Ectodermal cell (in vitro differentiated cells): ENCODE measurements at regions not wholly inside any gene's neighbourhood (a gene's known extent, or its start where the extent isn't known, plus 50 kb on each side); places are given as distances from the start of the nearest gene placed in this dataset.

Source experiments
- H3K27ac ChIP-seq: 2 replicates; pipeline ENCODE4 v1.7.0; 2013; ENCODE audit warnings: mild to moderate bottlenecking, low read depth, low read length; ENCODE audit not compliant: insufficient read depth, poor library complexity, severe bottlenecking
- H3K27me3 ChIP-seq: 2 replicates; pipeline ENCODE4 v1.7.0; 2013; ENCODE audit warnings: mild to moderate bottlenecking, low read length; ENCODE audit not compliant: insufficient read depth, control insufficient read depth, poor library complexity, severe bottlenecking
- H3K36me3 ChIP-seq: one replicate; pipeline ENCODE4 v1.7.0; 2013; ENCODE audit warnings: low read length; ENCODE audit not compliant: control insufficient read depth, insufficient read depth
- H3K4me1 ChIP-seq: one replicate; pipeline ENCODE4 v1.7.0; 2013; ENCODE audit warnings: low read length; ENCODE audit not compliant: control insufficient read depth, insufficient read depth
- H3K4me3 ChIP-seq: 2 replicates; pipeline ENCODE4 v1.7.0; 2013; ENCODE audit warnings: low read depth, low read length, control low read depth; ENCODE audit not compliant: insufficient read depth
- H3K9me3 ChIP-seq: 2 replicates; pipeline ENCODE4 v1.7.0; 2013; ENCODE audit warnings: mild to moderate bottlenecking, low read length, moderate library complexity; ENCODE audit not compliant: control insufficient read depth
- WGBS, 2 experiments: methylation state at CpG; one replicate each; pipeline ENCODE4 v1.1.7; 2013; ENCODE audit warnings: missing lambda C conversion rate in 2 of 2; 5-methylcytosine and 5-hydroxymethylcytosine counted together

DNA sequence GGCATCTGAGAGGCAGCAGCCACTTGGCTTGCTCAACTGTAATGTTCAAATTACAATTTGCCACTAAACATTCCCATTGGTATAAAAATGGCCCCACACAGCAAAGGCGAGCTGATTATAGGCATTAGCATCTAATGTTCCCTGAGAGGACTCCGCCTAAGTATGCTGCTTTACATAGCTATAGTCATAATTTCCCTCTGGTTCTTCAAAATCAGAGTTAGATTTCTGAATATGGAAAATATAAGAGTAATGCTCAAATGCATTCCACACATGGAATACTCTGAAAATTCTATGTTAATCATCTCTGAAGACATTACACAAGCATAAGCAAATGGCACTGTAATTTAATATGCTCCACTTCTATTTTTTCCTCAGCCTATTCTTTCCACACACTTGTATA, 83.7 kb upstream of the BTG1 start:
- H3K4me1 ChIP-seq = peaks cover 5% of the 10 kb centered on the region
- H3K27ac ChIP-seq = no peak overlapping the region
- H3K36me3 ChIP-seq = no peaks in the 10 kb centered on the region
- WGBS, 2 experiments = 92 to 93% methylated on average over 2 of the region's 2 CpGs
- H3K9me3 ChIP-seq = no peaks in the 10 kb centered on the region
- H3K4me3 ChIP-seq = no peak overlapping the region
- H3K27me3 ChIP-seq = no peaks in the 10 kb centered on the region

DNA sequence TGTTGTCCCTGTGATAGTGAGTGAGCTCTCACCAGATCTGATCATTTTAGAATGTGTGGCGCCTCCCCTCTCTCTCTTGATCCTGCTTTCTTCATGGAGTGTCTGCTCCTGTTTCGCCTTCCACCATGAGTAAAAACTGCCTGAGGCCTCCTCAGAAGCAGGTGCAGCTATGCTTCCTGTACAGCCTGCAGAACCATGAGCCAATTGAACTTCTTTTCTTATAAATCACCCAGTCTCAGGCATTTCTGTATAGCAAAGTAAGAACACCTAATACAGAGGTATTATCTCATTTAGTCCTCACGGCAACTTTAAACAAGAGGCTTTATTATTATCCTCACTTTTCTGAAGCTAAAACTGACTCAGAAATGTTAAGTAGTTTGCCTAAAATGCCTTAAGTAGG, 81.3 kb upstream of the BTG1 start:
- Histone ChIP-seq H3K27ac (no peak overlapping the region), H3K4me3 (no peak overlapping the region), H3K4me1 (peaks cover 5% of the 10 kb centered on the region), H3K27me3 (no peaks in the 10 kb centered on the region), H3K9me3 (no peaks in the 10 kb centered on the region), H3K36me3 (no peaks in the 10 kb centered on the region)
- WGBS, 2 experiments = 95 to 97% methylated on average over 3 of the region's 3 CpGs

DNA sequence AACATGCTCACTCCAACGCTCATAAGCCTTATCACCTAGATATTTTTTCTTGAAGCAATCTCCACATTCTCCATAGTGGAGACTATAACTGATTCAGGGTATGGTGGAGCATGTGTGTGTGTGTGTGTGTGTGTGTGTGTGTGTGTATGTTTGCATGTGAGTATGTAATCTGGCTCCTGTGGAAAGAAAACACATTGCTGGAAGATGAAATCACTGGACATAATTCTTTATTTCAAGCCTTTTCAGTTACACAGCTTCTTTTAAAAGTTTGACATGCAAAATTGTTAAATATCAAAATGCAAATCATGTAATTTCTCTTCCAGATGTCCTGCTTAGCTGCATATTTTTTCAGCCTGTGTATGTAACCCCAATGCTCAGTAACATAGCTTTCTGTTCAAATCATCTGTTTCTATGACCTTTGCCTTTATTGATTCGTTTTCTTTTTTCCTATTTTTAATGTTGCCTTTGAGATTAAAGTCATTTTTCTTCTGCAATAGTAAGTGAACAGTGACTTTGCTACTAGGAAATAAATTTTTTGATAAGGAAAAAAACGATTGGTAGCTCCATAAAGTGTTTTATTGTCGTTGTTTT, 80.5 kb upstream of the BTG1 start:
- 87 to 96% methylated on average over 3 to 4 of the region's 4 CpGs for WGBS, 2 experiments
- H3K27ac ChIP-seq = no peak overlapping the region
- H3K4me3 ChIP-seq = no peak overlapping the region
- no peaks in the 10 kb centered on the region for H3K27me3 ChIP-seq
- H3K4me1 ChIP-seq = peaks cover 5% of the 10 kb centered on the region
- H3K36me3 ChIP-seq = no peaks in the 10 kb centered on the region
- H3K9me3 ChIP-seq = no peaks in the 10 kb centered on the region

DNA sequence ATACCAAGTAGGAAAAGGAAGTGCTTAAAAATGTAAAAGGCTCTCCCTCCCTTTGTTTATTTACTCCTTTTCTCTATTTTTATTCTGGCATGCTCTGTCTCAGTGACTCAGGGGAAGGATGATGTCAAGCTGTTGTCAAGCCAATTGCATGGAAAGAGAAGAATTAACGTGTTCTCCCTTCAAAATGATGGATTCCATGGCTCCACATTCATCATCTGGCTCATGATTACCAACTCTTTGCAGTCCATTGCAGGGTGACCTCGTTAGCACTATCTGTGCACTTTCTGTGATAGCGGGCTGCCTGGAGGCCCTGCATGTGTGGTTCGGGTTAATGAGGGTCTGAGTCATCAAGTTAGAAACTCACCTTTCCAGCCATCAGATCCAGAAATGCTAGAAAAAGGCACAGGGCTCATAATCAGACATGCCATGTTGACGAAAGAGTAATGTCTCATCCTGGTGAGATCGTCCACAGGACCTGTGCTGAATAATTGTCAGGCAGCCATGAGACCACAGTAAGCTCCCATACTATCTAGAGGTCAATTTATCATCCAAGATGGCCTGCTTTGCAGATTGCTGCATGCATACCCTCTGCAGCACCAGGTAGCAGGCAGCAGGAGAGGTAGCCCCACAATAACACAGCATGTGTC, 79.2 kb upstream of the BTG1 start:
- H3K9me3 ChIP-seq = no peaks in the 10 kb centered on the region
- peaks cover 5% of the 10 kb centered on the region for H3K4me1 ChIP-seq
- 61% methylated on average over 6 of the region's 6 CpGs for WGBS, 2 experiments
- no peak overlapping the region for H3K4me3 ChIP-seq
- H3K27ac ChIP-seq = no peak overlapping the region
- H3K27me3 ChIP-seq = no peaks in the 10 kb centered on the region
- H3K36me3 ChIP-seq = no peaks in the 10 kb centered on the region

DNA sequence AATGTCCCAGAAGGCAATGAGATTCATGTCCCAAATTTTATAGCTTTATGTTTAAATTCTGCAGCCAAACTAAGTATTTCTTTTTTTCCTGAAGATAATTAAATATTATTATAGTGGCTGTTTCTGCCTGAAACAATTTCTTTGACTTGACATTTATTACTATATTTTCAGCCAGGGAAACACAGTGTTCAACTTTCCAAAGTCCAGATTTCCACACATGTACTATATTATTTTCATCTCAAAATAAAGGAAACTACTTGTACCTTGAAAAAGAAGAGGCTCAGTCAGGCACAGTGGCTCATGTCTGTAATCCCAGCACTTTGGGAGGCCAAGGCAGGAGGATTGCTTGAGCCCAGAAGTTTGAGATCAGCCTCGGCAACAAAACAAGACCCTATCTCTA, 77.8 kb upstream of the BTG1 start:
- H3K9me3 ChIP-seq = no peaks in the 10 kb centered on the region
- 100% methylated on average over 1 of the region's 1 CpG; no CpG with 5 or more reads in 1 of the 2 experiments for WGBS, 2 experiments
- no peak overlapping the region for H3K4me3 ChIP-seq
- peaks cover 5% of the 10 kb centered on the region for H3K4me1 ChIP-seq
- no peaks in the 10 kb centered on the region for H3K36me3 ChIP-seq
- no peaks in the 10 kb centered on the region for H3K27me3 ChIP-seq
- H3K27ac ChIP-seq = no peak overlapping the region

DNA sequence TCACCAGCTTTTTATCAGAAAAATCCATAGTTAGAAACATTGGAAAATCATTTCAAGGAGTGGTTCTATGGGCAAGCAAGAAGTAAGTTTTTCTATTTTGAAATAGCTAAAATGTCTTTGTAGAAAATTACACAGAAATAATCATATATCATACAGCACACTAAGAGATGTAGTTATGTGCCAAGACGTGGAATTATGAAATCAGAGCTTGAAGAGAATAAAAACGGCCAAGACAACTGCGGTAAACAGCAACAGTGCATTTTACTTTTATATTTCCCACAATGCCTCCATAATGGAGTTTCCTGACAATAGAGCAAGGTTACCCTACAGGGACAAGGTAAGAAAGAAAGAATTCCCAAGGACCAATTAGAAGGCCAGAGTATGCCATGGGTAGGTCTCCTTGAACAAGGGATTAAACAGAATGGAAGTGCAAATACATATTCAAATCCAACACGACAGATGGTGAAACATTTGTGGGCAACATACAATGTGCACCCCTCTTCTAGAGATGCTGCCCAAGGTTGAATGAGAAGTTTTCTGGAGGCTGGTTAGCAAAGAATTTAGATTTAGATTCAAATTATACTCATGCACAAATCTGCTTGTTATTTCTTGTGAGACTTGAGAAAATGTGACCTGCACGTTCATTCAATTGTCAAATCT, 76.1 kb upstream of the BTG1 start:
- no peaks in the 10 kb centered on the region for H3K27me3 ChIP-seq
- no peaks in the 10 kb centered on the region for H3K9me3 ChIP-seq
- H3K4me1 ChIP-seq = peaks cover 5% of the 10 kb centered on the region
- H3K36me3 ChIP-seq = no peaks in the 10 kb centered on the region
- H3K4me3 ChIP-seq = no peak overlapping the region
- WGBS, 2 experiments = 97 to 98% methylated on average over 5 of the region's 5 CpGs
- H3K27ac ChIP-seq = no peak overlapping the region

DNA sequence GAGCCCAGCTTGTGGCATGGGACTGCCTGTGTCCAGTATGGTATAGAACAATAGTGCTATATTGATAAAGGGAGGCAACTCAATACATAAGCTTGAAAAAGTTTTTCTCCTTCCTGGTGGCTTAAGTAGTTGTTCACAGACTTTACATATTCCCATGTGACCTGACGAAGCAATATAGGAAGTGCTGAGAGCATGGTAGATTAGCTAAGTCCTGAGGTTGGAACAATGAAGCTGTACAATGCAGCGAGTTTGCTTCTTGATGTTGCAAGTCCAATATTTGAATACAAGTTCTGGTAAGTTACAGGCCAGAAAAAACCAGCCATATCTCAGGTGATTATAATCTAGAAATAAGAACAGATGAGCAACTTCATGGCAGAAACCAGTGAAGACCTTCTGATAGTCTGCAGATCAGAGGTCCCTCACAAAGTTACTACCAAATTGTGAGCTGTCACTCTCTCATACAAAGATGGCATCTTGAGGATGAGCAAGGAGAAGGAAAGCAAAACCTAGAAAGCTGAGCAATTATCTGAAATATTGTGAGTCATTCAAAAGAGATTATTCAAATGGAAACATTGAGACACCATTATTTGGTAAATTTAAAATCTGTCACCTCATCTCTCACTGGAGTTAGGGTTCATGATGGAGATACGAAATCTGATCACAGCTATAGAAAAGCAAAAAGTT, 72.9 kb upstream of the BTG1 start:
- Histone ChIP-seq H3K4me1 (no peaks in the 10 kb centered on the region), H3K36me3 (no peaks in the 10 kb centered on the region), H3K9me3 (no peaks in the 10 kb centered on the region), H3K27me3 (no peaks in the 10 kb centered on the region), H3K4me3 (no peak overlapping the region), H3K27ac (no peak overlapping the region)
- WGBS, 2 experiments = 91 to 97% methylated on average over 2 to 3 of the region's 3 CpGs

DNA sequence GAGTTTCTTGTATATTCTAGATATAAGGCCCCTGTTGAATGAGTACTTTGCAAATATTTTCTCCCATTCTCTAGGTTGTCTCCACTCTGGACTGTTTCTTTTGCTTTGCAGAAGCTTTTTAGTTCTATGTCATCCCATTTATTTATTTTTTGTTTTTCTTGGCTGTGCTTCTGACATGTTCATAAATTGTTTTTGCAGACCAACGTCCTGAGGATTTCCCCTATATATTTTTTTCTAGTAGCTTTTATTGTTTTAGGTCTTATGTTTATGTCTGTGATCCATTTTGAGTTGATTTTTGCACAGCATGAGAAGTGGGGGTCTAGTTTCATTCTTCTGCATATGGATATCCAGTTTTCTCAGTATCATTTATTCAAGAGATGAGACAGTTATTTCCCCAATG, 70.4 kb upstream of the BTG1 start:
- H3K27ac ChIP-seq = no peak overlapping the region
- no peaks in the 10 kb centered on the region for H3K9me3 ChIP-seq
- H3K4me1 ChIP-seq = no peaks in the 10 kb centered on the region
- 88% methylated on average over 1 of the region's 1 CpG; no CpG with 5 or more reads in 1 of the 2 experiments for WGBS, 2 experiments
- no peaks in the 10 kb centered on the region for H3K27me3 ChIP-seq
- H3K36me3 ChIP-seq = no peaks in the 10 kb centered on the region
- H3K4me3 ChIP-seq = no peak overlapping the region

DNA sequence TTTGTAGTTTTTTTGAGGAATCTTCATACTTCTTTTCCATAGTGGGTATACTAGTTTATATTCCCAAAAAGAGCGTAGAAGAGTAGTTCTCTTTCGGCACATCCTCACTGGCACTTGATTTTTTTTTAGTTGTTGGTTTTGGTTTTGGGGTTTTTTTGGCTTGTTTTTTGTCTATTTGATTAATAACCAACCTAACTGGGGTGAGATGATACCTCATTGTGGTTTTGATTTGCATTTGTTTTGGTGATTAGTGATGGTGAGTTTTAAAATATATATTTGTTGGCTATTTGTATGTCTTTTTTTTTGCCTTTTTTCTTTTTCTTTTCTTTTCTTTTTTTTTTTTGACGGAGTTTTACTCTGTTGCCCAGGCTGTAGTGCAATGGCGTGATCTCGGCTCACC, 69.7 kb upstream of the BTG1 start:
- H3K4me3 ChIP-seq = no peak overlapping the region
- 96% methylated on average over 5 of the region's 5 CpGs for WGBS, 2 experiments
- no peak overlapping the region for H3K27ac ChIP-seq
- no peaks in the 10 kb centered on the region for H3K36me3 ChIP-seq
- H3K9me3 ChIP-seq = no peaks in the 10 kb centered on the region
- no peaks in the 10 kb centered on the region for H3K27me3 ChIP-seq
- no peaks in the 10 kb centered on the region for H3K4me1 ChIP-seq

DNA sequence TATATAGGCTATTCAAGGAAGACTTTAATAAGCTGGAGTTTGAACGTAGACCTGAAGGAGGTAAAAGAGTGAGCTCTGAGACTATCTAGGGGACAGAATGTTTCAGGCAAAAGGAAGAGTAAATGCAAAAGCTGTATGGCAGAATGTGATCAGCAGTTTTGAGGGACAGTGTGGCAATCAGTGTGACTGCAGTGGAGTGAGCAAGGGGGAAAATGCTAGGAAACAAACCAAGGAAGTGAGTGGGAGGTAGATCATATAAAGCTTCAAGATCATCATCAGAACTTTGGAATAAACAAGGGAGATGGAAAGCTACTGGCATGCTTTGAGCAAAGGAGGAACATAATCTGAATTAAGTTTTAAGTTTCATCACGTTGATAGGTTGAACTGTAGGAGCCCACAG, 67.5 kb upstream of the BTG1 start:
- WGBS, 2 experiments = 90 to 97% methylated on average over 2 of the region's 2 CpGs
- no peaks in the 10 kb centered on the region for H3K36me3 ChIP-seq

More for the DNA sequence above, 67.5 kb upstream of the BTG1 start:
- H3K4me3 ChIP-seq = no peak overlapping the region
- H3K27ac ChIP-seq = no peak overlapping the region
- H3K9me3 ChIP-seq = no peaks in the 10 kb centered on the region
- H3K27me3 ChIP-seq = no peaks in the 10 kb centered on the region
- H3K4me1 ChIP-seq = no peaks in the 10 kb centered on the region
